ENCODE measurements at regions not wholly inside any gene's neighbourhood (a gene's known extent, or its start where the extent isn't known, plus 50 kb on each side); places are given as distances from the start of the nearest gene placed in this dataset.

DNA sequence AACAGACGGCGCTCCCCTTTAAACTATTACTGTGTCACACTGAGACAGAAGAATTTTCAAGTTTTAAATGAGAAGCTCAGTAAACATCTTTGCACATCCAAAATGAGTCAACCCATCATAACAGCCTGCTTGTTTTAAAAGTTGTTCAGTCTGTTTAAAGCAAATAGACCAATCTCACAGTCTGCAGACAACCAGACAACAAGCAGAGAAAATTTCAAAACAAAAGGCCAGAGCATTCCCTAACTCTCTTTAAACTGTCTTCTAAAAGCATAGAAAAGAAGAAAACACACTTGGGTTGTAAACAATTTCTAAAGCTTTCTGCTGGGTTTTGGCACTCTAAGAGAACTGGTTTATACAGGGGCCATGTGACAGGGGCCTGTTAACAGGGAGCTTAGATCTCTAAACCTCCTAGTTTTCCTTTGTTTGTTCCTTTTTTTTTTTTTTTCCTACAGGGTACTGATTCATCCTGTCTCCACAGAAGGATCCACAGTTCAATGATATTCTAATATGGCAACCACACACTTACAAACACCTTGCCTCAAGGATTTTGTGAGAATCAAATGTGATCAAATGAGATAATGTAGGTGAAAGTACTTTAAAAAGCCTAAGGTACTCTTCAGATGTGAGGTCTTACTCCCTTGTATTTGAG is 100.8 kb upstream of the MAML3 start:
- TF ChIP-seq POLR2A (IDR thresholded peaks at IDR 0.05) (no peak), CTCF (IDR thresholded peaks at IDR 0.05) (no peak)
